ENCODE measurements at regions not wholly inside any gene's neighbourhood (a gene's known extent, or its start where the extent isn't known, plus 50 kb on each side); places are given as distances from the start of the nearest gene placed in this dataset.

DNA sequence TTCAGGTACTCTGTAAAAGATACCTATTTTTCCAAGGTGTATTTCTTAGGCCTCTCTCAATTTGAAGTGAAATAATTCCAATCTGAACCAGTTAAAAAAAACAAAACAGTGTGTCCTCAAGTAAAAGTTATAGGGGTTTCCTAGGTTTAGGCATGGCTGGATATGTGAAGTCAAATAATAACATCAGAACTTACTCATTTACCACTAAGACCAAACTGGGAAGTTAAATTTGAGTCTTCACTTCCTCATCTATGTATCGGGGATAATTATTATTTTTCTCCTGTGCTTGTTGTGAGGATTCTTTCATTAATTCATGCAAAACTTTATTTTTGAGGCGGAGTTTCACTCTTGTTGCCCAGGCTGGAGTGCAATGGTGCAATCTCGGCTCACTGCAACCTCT lies 86.2 kb upstream of the PTPRK start:
- no peak for ATAC-seq
- no peak for DNase-seq
- ChIA-PET POLR2A (no interaction called here), CTCF (no interaction called here)
- no peaks in the 10 kb centered on the region for H3K9me3 Mint-ChIP-seq
- no peak overlapping the region for H3K4me3 Mint-ChIP-seq
- H3K27ac Mint-ChIP-seq = no peak overlapping the region
- H3K4me1 Mint-ChIP-seq (ENCODE audit: low read depth) = peaks cover 3% of the 10 kb centered on the region
- TF ChIP-seq, protein P1, sequence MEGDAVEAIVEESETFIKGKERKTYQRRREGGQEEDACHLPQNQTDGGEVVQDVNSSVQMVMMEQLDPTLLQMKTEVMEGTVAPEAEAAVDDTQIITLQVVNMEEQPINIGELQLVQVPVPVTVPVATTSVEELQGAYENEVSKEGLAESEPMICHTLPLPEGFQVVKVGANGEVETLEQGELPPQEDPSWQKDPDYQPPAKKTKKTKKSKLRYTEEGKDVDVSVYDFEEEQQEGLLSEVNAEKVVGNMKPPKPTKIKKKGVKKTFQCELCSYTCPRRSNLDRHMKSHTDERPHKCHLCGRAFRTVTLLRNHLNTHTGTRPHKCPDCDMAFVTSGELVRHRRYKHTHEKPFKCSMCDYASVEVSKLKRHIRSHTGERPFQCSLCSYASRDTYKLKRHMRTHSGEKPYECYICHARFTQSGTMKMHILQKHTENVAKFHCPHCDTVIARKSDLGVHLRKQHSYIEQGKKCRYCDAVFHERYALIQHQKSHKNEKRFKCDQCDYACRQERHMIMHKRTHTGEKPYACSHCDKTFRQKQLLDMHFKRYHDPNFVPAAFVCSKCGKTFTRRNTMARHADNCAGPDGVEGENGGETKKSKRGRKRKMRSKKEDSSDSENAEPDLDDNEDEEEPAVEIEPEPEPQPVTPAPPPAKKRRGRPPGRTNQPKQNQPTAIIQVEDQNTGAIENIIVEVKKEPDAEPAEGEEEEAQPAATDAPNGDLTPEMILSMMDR (IDR thresholded peaks at IDR 0.05) = no peak
- H3K36me3 Mint-ChIP-seq (ENCODE audit: low read depth) = no peaks in the 10 kb centered on the region
- intact Hi-C loops (cut with micrococcal nuclease) = no loop called here
- H3K27me3 Mint-ChIP-seq = peaks cover 4% of the 10 kb centered on the region

GRCh38 chr6:128605961-128606360 lies 85.6 kb upstream of the PTPRK start:
- ATAC-seq (no peak), DNase-seq (no peak)
- Mint-ChIP-seq H3K4me3 (no peak overlapping the region), H3K4me1 (ENCODE audit: low read depth) (peaks cover 5% of the 10 kb centered on the region), H3K9me3 (no peaks in the 10 kb centered on the region), H3K27ac (no peak overlapping the region), H3K36me3 (ENCODE audit: low read depth) (no peaks in the 10 kb centered on the region), H3K27me3 (peaks cover 4% of the 10 kb centered on the region)
- TF ChIP-seq, protein P1 (IDR thresholded peaks at IDR 0.05) = no peak
- POLR2A ChIA-PET = no interaction called here
- intact Hi-C loops (cut with micrococcal nuclease) = no loop called here
- CTCF ChIA-PET = no interaction called here

- ATAC-seq (no peak), DNase-seq (no peak)
- H3K36me3 Mint-ChIP-seq (ENCODE audit: low read depth) = no peaks in the 10 kb centered on the region
- peaks cover 21% of the 10 kb centered on the region for H3K4me1 Mint-ChIP-seq (ENCODE audit: low read depth)
- intact Hi-C loops (cut with micrococcal nuclease) = no loop called here
- no peaks in the 10 kb centered on the region for H3K9me3 Mint-ChIP-seq
- H3K27ac Mint-ChIP-seq = no peak overlapping the region
- H3K27me3 Mint-ChIP-seq = peaks cover 8% of the 10 kb centered on the region
- CTCF ChIA-PET = no interaction called here
- H3K4me3 Mint-ChIP-seq = no peak overlapping the region
- TF ChIP-seq, protein P1 (IDR thresholded peaks at IDR 0.05) = no peak
- POLR2A ChIA-PET = interaction anchor here (1.0 kb wide), 1 partner anchor 9 kb away, joined by 3 read pairs; no protein-coding TSS in a partner anchor
Observed at GRCh38 chr6:128601060-128601459, 80.7 kb upstream of the PTPRK start.

DNA sequence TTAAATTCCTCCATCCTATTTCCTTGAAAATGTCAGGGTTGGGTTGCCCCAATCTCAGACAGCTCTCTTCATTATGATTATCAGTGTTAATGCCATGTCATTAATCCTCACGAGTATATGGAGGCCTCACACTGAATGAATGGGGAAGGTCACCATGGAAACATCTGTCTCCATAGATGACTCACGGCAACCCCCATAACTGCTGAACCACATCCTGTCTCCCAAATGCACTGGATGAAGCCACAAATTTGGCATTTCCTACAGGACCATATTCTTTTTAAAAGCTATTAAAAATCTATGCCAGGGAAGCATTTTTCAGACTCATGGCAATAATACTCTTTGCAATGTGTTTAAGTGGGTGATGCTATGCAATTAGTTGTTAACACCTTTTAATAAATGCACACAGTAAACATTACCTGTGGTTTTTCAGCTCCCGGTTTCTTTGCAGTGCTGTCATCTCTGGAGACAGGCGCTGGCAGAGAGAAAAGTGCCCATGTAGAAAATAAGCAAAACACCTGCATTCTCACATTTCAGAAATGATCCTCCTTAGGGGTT lies 80.1 kb upstream of the PTPRK start:
- peak; percentile 56 for ATAC-seq
- Mint-ChIP-seq H3K27ac (no peak overlapping the region), H3K9me3 (no peaks in the 10 kb centered on the region), H3K4me3 (no peak overlapping the region), H3K27me3 (peaks cover 8% of the 10 kb centered on the region), H3K4me1 (ENCODE audit: low read depth) (peaks cover 21% of the 10 kb centered on the region), H3K36me3 (ENCODE audit: low read depth) (no peaks in the 10 kb centered on the region)
- ChIA-PET CTCF (no interaction called here), POLR2A (no interaction called here)
- peak; percentile 13 for DNase-seq
- TF ChIP-seq, protein P1 (IDR thresholded peaks at IDR 0.05) = no peak
- intact Hi-C loops (cut with micrococcal nuclease) = no loop called here

GRCh38 chr6:128599036-128599435 lies 78.6 kb upstream of the PTPRK start:
- POLR2A ChIA-PET = no interaction called here
- Mint-ChIP-seq H3K27me3 (peaks cover 8% of the 10 kb centered on the region), H3K27ac (no peak overlapping the region), H3K4me1 (ENCODE audit: low read depth) (peaks cover 21% of the 10 kb centered on the region), H3K9me3 (no peaks in the 10 kb centered on the region), H3K4me3 (no peak overlapping the region), H3K36me3 (ENCODE audit: low read depth) (no peaks in the 10 kb centered on the region)
- intact Hi-C loops (cut with micrococcal nuclease) = no loop called here
- ATAC-seq (no peak), DNase-seq (no peak)
- CTCF ChIA-PET = no interaction called here
- TF ChIP-seq, protein P1 (IDR thresholded peaks at IDR 0.05) = no peak

Data from activated CD8-positive, alpha-beta T cell treated with anti-CD3 and anti-CD28 coated beads for 36 hours (primary cell).